Right hindlimb (tissue), 1 donor: ENCODE measurements at regions not wholly inside any gene's neighbourhood (a gene's known extent, or its start where the extent isn't known, plus 50 kb on each side); places are given as distances from the start of the nearest gene placed in this dataset.

ENCODE experiments used
- DNase-seq: peaks from one replicate; pipeline ENCODE4 v3.0.0-alpha.2; 2018

DNA sequence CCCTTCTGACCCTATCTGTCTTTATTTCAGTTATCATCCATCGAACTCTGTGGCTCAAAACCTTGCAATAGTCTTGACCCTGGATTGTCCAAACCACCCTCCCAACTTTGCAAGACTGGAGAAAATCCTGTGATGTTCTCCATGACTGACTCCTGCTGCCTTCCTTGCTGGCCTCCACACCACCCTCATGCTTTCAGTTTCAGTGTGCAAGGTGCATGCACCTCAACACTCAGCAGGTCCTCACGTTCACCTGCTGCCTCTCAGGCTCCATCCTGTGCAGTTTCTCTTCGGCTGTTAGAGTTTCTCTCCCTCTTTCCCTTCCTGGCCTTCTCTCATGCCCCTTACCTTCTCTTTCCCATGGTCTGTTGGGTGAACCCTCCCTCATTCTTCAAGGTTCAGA, 59.4 kb upstream of the ASIC2 start:
- no peak for DNase-seq

- DNase-seq = no peak
Measured at GRCh38 chr17:33356266-33356665, 63.2 kb upstream of the ASIC2 start.

DNA sequence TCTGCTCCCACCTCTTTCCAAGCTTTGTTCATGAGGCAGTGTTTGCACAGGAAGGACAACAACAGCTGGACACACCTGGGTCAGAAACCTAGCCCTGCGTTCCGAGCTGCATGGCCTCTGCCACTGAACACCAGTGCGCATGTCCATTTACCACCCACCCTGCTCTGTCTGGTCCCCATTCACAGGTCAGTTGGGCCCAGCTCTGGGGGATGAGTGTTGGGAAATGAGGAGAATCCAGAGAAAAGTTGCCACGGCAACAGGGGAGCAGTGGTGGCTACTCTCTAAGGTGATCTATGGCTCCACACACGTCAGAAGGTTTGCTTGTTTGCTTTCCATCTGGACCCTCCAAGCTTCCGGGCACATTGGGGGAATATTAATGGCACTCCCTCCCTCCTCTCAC, 70.4 kb upstream of the ASIC2 start:
- DNase-seq = no peak

DNA sequence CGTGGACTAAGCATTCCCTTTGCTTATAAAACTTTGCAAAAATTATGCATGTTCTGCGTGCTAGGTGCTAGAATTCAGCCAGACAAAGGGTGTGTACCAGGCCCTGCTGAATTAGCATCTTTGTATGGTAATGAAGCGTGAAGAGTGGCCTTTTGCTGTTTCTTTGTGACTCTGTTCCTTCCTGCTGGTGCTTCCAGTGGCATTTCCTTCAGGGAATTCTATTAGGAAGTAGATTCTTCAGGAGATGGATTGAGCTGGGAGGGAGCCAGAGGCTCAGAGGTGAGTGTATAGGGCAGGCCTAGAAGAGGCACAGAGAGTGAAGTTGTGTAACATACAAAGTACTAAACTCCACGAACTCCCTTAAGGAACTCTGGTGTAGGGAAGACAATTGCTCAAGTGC, 73.9 kb upstream of the ASIC2 start:
- DNase-seq = no peak

DNA sequence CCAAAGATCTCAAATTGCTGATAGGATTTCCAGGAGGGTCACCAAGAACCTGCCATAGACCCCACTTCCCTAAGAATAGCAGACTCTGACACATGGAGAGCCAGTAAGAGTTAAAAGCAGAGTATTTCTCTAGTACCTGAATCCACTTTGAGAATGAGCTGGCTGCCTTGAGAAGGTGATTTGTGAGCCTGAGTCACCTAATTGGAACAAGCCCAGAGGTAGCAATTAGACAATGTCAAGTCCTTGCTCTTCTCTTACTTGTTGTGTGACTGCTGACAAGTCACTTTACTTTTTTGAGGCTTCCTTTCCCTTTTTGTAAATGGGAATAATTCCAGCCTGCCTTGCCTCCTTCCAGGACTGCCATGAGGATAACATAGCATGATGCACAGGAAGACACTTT, 76.1 kb upstream of the ASIC2 start:
- no peak for DNase-seq

GRCh38 chr17:33369876-33370275, 76.8 kb upstream of the ASIC2 start:
- no peak for DNase-seq

DNA sequence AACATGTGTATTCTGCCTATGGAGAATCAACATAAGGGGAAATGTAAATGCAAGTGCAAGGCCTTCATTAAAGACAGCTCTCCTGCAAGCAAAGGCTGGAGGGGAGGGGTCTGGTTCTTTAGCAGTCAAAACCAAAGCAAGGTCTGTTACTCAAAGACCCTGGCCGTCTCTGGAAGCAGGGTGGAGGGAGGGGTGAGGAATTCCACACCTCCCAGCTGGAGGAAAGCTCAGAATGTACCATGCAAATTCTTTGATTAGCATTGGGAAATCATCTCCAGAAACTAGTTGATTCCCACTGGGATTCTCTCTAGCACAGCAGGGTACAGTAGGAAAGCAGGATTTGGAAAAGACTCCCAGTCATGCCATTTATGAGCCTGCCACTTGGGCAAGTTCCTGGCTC, 77.3 kb upstream of the ASIC2 start:
- no peak for DNase-seq

- no peak for DNase-seq
Measured at GRCh38 chr17:33371377-33371776, 78.3 kb upstream of the ASIC2 start.

DNA sequence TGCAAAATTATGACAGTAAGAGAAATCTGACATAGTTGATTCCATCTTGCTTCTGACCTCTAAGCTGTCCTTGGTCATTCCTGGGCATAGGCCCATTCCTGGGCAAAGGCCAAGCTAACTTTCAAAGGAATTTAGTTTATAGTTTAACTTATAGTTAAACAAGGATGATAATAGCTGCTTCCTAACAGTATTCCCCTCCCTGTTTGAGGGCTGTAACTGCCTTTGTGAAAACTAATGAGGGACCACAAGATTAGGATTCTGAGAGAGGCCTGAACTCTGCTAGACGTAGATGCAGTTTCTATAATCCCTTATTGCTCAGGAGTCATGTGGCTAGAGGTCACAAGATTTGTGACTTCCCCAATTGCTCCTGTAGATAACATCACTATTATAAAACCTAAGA, 80.2 kb upstream of the ASIC2 start:
- DNase-seq = no peak

- DNase-seq = no peak
Measured at GRCh38 chr17:33375103-33375502, 82.0 kb upstream of the ASIC2 start.

DNA sequence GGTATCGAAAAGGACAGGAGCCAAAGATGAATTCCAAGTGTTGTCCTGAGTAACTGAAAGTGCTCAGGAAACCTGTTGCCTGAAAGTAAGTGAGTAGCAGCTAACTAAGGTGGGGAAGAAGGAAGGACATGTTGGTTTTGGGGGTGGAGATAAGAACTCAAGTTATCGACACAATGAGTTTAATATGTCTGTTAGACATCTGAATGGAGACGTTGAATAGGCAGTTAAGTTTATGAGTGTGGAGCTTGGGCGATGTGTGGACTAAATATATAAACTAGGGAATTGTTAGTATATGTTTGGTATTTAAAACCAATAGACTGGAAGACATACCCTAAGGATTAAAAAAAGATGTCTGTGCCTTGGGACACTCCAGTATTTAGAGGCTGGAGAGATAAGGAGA, 82.7 kb upstream of the ASIC2 start:
- no peak for DNase-seq

DNA sequence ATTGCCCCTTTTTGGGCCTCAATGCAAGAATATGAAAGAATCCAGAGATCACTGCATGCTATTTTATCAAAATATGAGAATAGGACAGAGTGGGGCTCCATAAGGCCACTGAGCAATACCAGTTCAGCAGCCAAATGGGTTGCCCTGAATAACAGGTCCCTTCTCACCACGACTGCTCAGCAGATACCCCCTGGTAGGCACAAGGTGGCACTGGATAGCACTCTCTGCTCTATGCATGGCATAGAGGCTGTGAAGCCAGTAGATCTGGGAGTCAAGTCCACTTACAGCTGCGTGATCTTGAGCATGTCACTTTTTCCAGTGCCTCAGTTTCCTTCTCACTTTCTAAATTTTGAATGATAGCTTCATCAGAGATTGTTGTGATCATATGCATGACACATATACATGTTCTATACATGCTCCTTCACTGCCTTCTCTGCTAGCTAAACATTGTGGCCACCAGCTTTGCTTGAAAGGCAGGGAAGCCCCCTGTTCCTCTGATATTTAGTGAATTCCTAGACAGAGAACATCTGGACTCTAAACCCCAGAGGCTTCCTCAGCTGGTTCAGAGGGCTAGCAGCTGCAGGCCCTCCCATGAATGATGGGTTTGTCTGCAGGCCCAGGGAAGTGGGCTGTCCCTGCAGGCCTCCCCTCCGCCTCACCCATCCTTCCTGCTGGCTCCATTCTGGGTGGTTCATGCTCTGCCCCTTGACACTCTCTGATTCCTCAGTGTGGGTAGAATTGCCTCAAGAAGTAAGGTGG, 84.9 kb upstream of the ASIC2 start:
- DNase-seq = peak; percentile 22

DNA sequence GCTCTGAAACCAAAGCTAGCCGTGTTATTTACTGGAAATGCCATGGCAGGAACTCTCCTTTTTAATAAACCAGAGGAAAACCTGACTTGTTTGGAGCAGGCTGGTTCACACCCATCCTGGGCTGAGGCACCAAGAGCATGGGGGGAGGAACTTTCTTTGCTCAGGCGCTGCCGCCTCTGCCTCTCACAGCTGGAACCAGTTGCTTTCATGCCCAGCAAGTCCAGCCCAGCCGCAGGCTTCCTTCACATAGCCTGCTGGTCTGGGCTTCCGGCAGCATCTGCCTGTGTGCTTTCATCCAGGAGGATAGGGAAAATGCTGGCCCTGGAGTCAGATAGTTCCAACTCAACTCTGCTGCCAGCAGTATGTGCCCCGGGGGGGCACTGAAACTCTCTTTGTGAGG, 88.1 kb upstream of the ASIC2 start:
- peak; percentile 41 for DNase-seq

DNA sequence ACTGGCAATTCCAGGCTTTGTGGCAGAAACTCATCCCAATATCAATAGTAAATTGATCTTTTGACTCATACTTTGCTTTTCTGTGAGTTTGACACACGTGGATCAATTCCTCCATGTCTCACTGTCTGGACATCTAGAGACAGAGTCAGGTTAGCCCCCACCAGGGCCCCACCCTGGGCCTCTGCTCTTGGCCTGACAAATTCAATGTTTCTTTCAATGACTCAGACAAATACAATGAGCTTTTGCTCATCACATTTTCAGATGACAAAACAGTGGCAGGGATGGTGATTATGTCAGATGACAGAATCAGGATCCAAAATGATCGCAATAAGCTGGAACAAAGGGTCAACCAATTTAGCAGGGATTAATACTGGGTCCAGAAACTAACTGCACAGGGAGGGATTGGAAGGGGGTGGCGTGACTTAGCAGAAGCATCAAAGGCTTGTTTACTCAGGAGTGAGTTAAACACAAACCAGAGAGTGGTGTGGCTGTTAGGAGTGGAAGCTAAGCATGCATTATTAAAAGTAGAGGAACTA, 90.5 kb upstream of the ASIC2 start:
- no peak for DNase-seq

DNA sequence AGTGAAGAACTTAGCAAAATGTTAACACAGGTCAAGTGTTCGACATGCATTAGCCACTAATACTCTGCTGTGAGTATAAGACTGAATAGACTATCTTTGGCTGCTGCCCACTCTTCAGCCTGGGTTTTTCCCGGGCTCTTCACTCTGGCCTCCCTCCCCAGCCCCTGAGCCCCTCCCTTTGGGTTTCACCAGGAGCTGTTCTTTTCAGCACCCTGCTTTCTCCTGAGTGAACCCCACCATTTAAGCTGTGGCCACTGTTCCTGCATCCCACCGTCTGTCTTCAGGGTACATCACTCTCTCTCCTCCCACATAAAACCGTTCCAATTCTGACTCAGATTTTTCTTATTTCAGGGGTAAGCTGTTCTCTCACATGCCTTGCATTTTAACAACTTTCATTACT, 92.0 kb upstream of the ASIC2 start:
- no peak for DNase-seq

- DNase-seq = no peak
Measured at GRCh38 chr17:33385713-33386112, 92.6 kb upstream of the ASIC2 start.

GRCh38 chr17:33387406-33387805, 94.3 kb upstream of the ASIC2 start:
- no peak for DNase-seq

DNA sequence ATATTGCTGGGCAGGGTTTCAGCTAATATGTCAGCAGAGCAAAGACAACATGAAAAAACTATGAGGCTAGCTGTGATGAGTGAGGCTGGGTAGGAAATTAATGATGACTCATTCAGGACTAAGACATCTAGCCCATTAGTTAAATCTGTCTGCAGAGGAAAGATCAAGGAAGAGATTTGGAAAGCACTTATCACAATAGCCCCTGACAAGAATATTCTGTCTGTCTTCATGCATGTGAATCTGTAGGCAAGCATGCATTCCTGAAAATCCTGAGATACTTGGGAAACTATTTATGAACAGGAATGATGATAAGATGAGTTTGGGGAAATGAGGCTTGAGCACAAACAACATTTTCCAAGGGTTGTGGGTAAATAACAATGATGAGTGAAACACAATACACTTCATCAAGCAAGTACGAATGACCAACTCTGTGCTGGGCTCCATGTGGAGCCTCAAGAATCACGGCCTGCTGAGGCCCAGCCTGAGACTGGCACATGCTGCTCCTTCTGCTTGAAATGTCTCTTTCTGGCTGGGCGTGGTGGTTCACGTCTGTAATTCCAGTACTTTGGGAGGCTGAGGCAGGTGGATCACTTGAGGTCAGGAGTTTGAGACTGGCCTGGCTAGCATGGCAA, 96.5 kb upstream of the ASIC2 start:
- DNase-seq = no peak

DNA sequence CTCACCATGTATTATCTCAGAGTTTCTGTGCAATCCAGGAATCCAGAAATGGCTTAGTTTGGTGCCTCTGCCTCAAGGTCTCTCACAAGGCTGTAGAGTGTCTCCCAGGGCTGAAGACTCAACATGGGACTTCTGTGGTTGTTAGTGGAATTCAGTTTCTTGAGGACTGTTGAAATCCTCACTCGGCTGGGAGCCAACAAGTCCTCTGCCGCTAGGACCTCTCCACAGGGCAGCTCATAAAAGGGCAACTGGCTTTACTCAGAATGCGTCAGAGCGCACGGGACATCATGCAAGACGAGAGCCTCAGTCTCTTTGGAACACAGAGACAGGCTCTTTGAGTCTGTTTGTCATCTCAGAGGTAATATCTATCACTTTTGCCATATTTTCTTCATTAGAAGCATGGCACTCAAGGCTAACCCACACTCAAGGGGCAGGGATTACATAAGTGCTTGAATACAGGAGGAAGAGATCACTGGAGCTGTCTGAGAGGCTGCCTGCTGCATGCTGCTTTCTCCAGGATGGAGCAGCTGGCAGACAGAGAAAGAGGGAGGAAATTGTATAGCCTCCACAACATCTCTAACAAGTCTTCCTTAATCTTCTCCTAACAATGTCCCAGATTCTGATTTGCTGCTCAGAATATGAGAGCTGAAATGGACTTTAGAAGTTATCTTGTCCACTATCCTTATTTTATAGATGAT, 97.5 kb upstream of the ASIC2 start:
- DNase-seq = no peak

DNA sequence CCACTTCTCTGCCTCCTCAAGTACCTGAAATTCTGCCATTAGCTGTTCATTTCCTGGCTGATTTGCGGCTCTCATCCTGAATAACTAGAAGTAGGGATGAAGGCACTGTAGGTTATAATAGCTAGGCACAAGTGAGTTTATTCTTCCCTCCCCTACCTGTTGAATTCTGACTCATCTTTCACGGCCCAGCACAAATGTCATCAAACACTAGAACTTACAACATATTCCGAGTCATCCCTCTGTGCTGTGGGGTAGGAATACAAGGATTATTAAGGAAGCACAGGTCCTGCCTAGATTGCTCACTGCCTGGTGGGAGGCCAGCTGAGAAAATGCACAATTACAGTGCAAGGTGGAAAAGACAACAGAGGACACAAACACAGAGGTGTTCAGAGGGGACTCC, 103.7 kb upstream of the ASIC2 start:
- no peak for DNase-seq

- DNase-seq = no peak
Measured at GRCh38 chr17:33398386-33398785, 105.3 kb upstream of the ASIC2 start.

DNA sequence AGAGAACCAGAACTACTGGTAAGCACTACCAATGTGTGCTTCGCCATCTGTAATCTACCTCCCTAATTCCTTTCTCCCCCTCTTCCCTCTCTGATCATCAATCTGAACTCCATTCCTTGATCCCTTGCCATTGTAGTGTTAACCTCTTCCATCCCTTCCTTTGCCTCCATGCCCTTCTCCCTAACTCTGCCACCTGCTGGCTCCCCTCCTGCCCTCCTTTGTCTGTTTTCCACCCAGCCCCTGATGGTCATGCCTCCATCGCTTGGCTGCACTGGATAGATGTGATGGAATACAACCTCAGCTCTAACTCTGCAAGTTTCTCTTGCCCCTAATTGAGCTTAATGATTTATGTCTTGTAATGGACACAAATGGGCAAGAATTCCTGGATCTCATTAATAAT, 108.2 kb upstream of the ASIC2 start:
- DNase-seq = no peak

DNA sequence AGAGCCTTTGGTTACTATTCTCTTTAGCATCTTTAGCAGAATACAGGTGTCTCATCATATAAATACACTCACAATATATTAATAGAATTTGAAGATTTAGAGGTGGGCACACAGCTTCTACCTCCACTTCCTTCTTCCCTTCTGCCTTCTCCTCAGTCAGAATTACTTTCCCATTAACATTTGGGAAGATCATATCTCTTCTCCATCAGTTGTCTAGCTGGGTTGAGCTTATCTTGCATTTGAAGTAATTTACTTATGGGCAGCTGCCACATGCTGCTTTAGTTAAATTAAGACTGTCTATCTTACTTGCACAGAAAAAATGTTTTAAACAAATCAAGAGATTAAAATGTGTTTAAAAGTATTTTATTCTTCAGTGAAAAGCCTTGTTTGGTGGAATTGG, 110.1 kb upstream of the ASIC2 start:
- DNase-seq = no peak
